Heart left ventricle (tissue), 16 donors: ENCODE measurements at regions not wholly inside any gene's neighbourhood (a gene's known extent, or its start where the extent isn't known, plus 50 kb on each side); places are given as distances from the start of the nearest gene placed in this dataset.

Experiments
- ATAC-seq, 4 donors: fragments of 200-7000 bp; cut with Tn5 transposase; one replicate each; pipeline ENCODE4 v1.9.1; 2020 to 2022; ENCODE audit warnings: moderate library complexity in 4 of 4, mild to moderate bottlenecking in 3 of 4, moderate number of reproducible peaks in 1 of 4
- DNase-seq, 5 donors: peaks; one replicate each; pipeline ENCODE4 v3.0.0-alpha.2; 2020
- H3K27ac ChIP-seq, 12 donors: fragments of 200-600 bp; sonication (generic) in 4 of 12; one replicate each; pipeline versions ENCODE4 v1.5.0 to v1.8.0; 2016 to 2022; ENCODE audit warnings: mild to moderate bottlenecking in 2 of 12
- H3K27me3 ChIP-seq, 9 donors: fragments of 200-600 bp; sonication (generic) in 2 of 9; one replicate each; pipeline versions ENCODE4 v1.5.1 to v1.8.0; 2016 to 2022; ENCODE audit warnings: mild to moderate bottlenecking in 3 of 9
- H3K36me3 ChIP-seq, 9 donors: fragments of 200-600 bp; sonication (generic) in 2 of 9; one replicate each; pipeline versions ENCODE4 v1.5.0 to v1.8.0; 2018 to 2022; ENCODE audit warnings: mild to moderate bottlenecking in 2 of 9
- H3K4me1 ChIP-seq, 12 donors: fragments of 200-600 bp; sonication (generic) in 4 of 12; one replicate each; pipeline versions ENCODE4 v1.5.0 to v1.8.0; 2016 to 2022; ENCODE audit warnings: mild to moderate bottlenecking in 3 of 12
- H3K4me3 ChIP-seq, 12 donors: fragments of 200-600 bp; sonication (generic) in 4 of 12; one replicate each; pipeline versions ENCODE4 v1.5.0 to v1.8.0; 2017 to 2022; ENCODE audit warnings: mild to moderate bottlenecking in 9 of 12, moderate library complexity in 4 of 12
- H3K9me3 ChIP-seq, 12 donors: fragments of 200-600 bp; sonication (generic) in 4 of 12; one replicate each; pipeline versions ENCODE4 v1.5.0 to v1.8.0; 2016 to 2022; ENCODE audit warnings: mild to moderate bottlenecking in 1 of 12
- POLR2A ChIP-seq, 2 donors: fragments of 450-650 bp; IDR thresholded peaks; one replicate each; pipeline ENCODE4 v1.6.1; 2017; ENCODE audit warnings: antibody characterized with exemption in 2 of 2, mild to moderate bottlenecking in 2 of 2, moderate library complexity in 2 of 2
- WGBS, 4 donors: extraction: QIAGEN DNeasy Blood & Tissue Kit in 2 of 4; methylation state at CpG; one replicate each; pipeline versions ENCODE4 v1.1.5 to v1.1.7; 2013 to 2018; 5-methylcytosine and 5-hydroxymethylcytosine counted together
- intact Hi-C, 10 donors: fragments of 100-400 bp; cut with DNase I; formaldehyde crosslinking; loops; one replicate each; pipeline versions ENCODE4 v1.11.1 to v1.14.2; 2022
- TF ChIP-seq, protein P1 (sequence below), 12 donors: fragments of 200-600 bp; sonication (generic) in 4 of 12; IDR thresholded peaks; one replicate each; pipeline versions ENCODE4 v1.5.0 to v1.8.0; 2018 to 2022; ENCODE audit warnings: antibody characterized with exemption in 12 of 12, mild to moderate bottlenecking in 5 of 12
- donor health status: ischemic (EF 13 %, LVEDD 7.1; RV severe dilation, severe dysfunction).
- donor health status: healthy with polysubstance abuse.
- donor health status: DM: no; HTN: yes; CAD: no.
- donor health status: DM: no; HTN: no; CAD: no.
- donor health status: ischemic (EF 25% LVEDD 6.9; RV normal size, moderate dysfunction).
- donor health status: ischemic (EF 25% LVEDD 5.7; RV mildly dilated, moderate dysfunction).
- donor health status: healthy.
- donor health status: DM: yes; HTN: yes; CAD: no.
- donor health status: ischemic (EF 35%, LVEDD 5.7; RV mildly dilated, moderate dysfunction).
- donor health status: nonischemic (EF 11% LVEDD 7.7; RV severe dilation, severe dysfunction).
- donor health status: DM: yes; HTN: yes; CAD: no.
- donor health status: PGD.
- donor health status: ischemic (EF 29% LVEDD 5.4; RV normal size, mild dysfunction).
- donor health status: nonischemic (EF 23%, LVEDD 6.1; RV moderate dilation, normal function).

DNA sequence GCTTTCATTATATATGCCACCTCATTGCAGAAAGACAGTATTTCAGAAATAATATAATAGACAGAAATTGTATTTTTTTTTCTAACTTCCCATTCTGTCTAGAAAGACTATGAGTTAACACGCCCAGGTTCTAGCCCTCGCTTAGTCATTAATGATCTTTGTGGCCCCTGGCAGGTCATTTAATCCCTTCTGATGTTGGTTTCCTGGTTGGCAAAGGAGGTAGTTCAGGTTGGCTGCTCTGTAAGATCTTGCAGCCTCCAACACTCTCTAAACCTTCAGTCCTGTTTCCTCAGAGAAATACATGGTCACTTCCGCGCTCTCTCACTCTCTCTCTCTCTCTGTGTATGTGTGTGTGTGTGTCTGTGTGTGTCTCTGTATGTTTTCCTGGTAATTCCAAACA is 156.3 kb upstream of the NOCT start:
- Histone ChIP-seq H3K36me3 (no peaks in the 10 kb centered on the region), H3K27ac (no peak overlapping the region), H3K9me3 (no peaks in the 10 kb centered on the region), H3K4me3 (no peak overlapping the region), H3K4me1 (no peaks in the 10 kb centered on the region), H3K27me3 (peaks cover 0 to 5% (median 0%) of the 10 kb centered on the region in 9 donors)
- ATAC-seq (no peak), DNase-seq (no peak)
- intact Hi-C loops: no loop called here
- TF ChIP-seq, protein P1, sequence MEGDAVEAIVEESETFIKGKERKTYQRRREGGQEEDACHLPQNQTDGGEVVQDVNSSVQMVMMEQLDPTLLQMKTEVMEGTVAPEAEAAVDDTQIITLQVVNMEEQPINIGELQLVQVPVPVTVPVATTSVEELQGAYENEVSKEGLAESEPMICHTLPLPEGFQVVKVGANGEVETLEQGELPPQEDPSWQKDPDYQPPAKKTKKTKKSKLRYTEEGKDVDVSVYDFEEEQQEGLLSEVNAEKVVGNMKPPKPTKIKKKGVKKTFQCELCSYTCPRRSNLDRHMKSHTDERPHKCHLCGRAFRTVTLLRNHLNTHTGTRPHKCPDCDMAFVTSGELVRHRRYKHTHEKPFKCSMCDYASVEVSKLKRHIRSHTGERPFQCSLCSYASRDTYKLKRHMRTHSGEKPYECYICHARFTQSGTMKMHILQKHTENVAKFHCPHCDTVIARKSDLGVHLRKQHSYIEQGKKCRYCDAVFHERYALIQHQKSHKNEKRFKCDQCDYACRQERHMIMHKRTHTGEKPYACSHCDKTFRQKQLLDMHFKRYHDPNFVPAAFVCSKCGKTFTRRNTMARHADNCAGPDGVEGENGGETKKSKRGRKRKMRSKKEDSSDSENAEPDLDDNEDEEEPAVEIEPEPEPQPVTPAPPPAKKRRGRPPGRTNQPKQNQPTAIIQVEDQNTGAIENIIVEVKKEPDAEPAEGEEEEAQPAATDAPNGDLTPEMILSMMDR (IDR thresholded peaks at IDR 0.05): no peak
- TF ChIP-seq POLR2A (IDR thresholded peaks at IDR 0.05): no peak
- WGBS, 4 donors: 91 to 98% (median 93%) methylated on average over 4 of the region's 4 CpGs

DNA sequence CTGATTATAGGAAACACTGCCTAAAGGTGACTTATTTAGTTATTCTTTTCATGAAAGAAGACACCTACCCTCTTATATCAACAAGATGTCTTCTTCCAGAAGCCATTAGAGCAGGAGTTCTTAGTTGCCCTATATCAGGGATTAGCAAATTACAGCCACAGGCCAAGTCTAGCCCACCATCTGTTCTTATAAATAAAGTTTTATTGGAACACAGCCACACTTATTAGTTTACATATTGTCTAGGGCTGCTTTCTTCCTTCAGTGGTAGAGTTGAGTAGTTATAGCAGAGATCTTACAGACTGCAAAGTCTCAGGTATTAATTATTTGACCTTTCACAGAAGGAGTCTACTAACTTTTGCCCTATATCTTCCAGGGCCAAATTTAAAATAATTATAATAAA is 157.2 kb upstream of the NOCT start:
- no peak for ATAC-seq
- Histone ChIP-seq H3K36me3 (no peaks in the 10 kb centered on the region), H3K27me3 (peaks cover 0 to 5% (median 0%) of the 10 kb centered on the region in 9 donors), H3K4me1 (no peaks in the 10 kb centered on the region), H3K9me3 (no peaks in the 10 kb centered on the region), H3K27ac (no peak overlapping the region), H3K4me3 (no peak overlapping the region)
- DNase-seq: no peak
- intact Hi-C loops: no loop called here
- TF ChIP-seq, protein P1 (IDR thresholded peaks at IDR 0.05): no peak
- no peak for TF ChIP-seq POLR2A (IDR thresholded peaks at IDR 0.05)

DNA sequence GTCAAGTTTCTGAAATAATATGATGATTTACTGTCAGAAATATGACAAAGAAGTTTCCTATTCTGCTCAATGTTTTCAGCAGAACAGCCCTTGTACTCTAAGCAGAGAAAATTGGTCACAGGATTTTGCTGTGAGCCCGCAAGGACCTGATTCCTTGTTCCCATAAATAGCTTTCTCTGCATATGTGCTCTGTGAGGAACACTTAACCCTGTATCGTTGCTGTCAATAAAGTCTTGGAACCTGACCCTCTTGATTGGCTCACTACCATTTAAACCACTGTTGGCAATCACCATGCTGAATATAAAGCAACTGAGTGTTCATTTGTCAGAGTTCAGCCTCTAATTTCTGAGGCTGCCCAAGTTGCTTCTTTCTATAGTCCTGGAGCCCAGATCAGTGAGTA is 158.2 kb upstream of the NOCT start:
- intact Hi-C loops: no loop called here
- no peak for DNase-seq
- no peak for TF ChIP-seq POLR2A (IDR thresholded peaks at IDR 0.05)
- TF ChIP-seq, protein P1 (IDR thresholded peaks at IDR 0.05): no peak
- Histone ChIP-seq H3K4me1 (no peaks in the 10 kb centered on the region), H3K4me3 (no peak overlapping the region), H3K9me3 (no peaks in the 10 kb centered on the region), H3K27ac (no peak overlapping the region), H3K27me3 (peaks cover 0 to 6% (median under 1%) of the 10 kb centered on the region in 9 donors), H3K36me3 (no peaks in the 10 kb centered on the region)
- 42 to 58% (median 49%) methylated on average over 2 of the region's 2 CpGs for WGBS, 4 donors
- no peak for ATAC-seq

DNA sequence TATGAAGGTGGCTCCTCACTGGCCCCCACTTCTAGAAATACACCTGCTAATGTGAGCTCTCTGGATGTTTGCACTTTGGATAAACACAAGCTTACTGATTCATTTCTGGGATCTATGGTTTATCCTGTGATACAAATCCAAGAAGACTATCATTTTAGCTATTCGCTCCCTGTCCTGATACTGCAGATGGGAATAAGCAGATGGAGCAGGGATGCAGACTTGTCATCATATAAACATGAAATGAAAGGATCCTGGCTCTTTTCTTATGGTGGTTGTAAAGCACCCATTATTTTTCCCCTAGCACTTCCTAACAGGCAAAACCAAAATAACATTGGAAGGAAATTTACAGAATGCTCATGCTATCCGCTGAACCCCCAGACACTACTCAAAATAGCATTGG is 162.9 kb upstream of the NOCT start:
- ATAC-seq: no peak
- no peak overlapping the region for H3K4me3 ChIP-seq
- no peak overlapping the region for H3K27ac ChIP-seq
- no peaks in the 10 kb centered on the region for H3K9me3 ChIP-seq
- intact Hi-C loops: no loop called here
- peaks cover 0 to 11% (median 0%) of the 10 kb centered on the region in 9 donors for H3K27me3 ChIP-seq
- 71 to 84% (median 79%) methylated on average over 2 of the region's 2 CpGs for WGBS, 4 donors
- no peak for DNase-seq
- no peaks in the 10 kb centered on the region for H3K36me3 ChIP-seq
- TF ChIP-seq, protein P1 (IDR thresholded peaks at IDR 0.05): no peak
- no peak for TF ChIP-seq POLR2A (IDR thresholded peaks at IDR 0.05)
- peaks cover 0 to 3% (median 0%) of the 10 kb centered on the region in 12 donors for H3K4me1 ChIP-seq
